Epithelial cell of esophagus (primary cell): ENCODE measurements at regions not wholly inside any gene's neighbourhood (a gene's known extent, or its start where the extent isn't known, plus 50 kb on each side); places are given as distances from the start of the nearest gene placed in this dataset.

Experiments
- DNase-seq: peaks from one replicate; pipeline ENCODE4 v3.0.0; 2010; ENCODE audit warnings: low read depth
- H3K4me3 ChIP-seq: 2 replicates; pipeline ENCODE4 v1.5.1; 2011; ENCODE audit warnings: mild to moderate bottlenecking, low read length, control low read depth
- TF ChIP-seq, protein P1 (sequence below): IDR thresholded peaks from 2 replicates; pipeline ENCODE4 v1.5.1; 2011; ENCODE audit warnings: low read depth, mild to moderate bottlenecking, low read length, control low read depth, inconsistent platforms; ENCODE audit not compliant: insufficient read depth; ENCODE audit errors: missing control alignments

DNA sequence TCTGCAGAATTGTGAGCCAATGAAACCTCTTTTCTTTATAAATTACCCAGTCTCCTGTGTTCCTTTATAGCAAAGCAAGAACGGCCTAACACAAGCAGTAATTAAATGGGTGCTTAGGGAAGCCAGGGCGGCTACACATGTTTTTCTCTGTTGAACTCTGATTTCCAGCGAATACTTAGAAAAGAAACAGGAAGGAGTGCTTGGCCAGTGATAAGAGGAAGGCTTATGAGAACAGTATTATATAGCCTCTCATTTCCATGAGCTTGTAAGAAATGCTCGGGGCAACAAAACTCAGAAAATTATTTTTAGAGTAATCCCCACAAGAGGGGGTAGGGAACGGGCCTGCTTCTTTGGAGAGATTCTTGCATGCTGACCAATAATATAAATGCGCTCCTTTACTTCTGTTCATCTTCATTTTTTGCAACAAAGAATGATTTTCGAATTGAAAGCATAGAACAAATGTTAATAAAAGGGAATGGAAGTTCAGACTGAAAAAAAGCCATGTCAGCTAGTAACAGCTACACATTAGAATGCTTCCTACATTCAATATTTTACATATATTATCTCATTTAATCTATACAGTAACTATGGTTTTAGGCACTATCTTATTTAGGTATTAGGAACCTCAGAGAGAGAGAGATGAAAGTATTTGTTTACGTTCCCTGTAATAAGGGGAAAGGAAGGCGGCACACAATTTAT, 49.7 kb upstream of the CCDC85A start:
- no peak overlapping the region for H3K4me3 ChIP-seq
- TF ChIP-seq, protein P1, sequence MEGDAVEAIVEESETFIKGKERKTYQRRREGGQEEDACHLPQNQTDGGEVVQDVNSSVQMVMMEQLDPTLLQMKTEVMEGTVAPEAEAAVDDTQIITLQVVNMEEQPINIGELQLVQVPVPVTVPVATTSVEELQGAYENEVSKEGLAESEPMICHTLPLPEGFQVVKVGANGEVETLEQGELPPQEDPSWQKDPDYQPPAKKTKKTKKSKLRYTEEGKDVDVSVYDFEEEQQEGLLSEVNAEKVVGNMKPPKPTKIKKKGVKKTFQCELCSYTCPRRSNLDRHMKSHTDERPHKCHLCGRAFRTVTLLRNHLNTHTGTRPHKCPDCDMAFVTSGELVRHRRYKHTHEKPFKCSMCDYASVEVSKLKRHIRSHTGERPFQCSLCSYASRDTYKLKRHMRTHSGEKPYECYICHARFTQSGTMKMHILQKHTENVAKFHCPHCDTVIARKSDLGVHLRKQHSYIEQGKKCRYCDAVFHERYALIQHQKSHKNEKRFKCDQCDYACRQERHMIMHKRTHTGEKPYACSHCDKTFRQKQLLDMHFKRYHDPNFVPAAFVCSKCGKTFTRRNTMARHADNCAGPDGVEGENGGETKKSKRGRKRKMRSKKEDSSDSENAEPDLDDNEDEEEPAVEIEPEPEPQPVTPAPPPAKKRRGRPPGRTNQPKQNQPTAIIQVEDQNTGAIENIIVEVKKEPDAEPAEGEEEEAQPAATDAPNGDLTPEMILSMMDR, result no peak
- DNase-seq, result no peak
